ENCODE measurements at regions not wholly inside any gene's neighbourhood (a gene's known extent, or its start where the extent isn't known, plus 50 kb on each side); places are given as distances from the start of the nearest gene placed in this dataset.

DNA sequence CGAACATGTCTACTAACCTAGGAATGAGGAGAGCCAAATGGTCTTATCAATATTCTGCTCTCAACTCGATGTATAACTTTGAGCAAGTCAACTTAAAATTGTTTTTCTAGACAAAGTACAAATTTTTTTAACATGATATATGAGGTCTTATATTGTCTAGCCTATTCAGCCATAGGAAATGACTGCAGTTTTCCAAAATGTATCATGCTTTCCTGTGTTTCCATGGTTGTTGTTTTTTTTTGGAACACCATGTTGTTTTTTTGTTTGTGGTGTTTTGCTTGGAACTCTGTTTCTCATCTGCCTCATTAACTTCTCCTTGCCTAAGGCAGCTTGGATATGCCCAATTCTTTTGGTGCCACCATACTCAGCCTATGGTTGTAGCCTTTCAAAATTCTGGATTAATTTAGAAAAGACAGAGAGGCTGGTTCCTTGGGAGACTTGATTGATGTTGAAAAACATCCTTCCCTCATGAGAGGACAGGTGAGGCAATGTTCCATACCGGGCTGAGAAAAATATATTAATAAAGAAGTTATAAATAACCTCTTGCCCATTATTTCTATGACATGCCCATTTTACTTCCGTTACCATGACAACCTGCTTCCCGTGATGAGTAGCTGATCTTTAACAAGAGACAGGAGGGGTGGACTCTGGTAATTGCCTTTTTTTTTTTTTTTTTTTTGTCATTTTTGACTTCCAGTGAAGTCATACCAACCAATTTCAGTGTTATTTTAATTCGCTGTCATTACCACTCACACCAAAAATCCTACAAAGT lies 687.9 kb upstream of the GRM7 start:
- TF ChIP-seq, protein P1, sequence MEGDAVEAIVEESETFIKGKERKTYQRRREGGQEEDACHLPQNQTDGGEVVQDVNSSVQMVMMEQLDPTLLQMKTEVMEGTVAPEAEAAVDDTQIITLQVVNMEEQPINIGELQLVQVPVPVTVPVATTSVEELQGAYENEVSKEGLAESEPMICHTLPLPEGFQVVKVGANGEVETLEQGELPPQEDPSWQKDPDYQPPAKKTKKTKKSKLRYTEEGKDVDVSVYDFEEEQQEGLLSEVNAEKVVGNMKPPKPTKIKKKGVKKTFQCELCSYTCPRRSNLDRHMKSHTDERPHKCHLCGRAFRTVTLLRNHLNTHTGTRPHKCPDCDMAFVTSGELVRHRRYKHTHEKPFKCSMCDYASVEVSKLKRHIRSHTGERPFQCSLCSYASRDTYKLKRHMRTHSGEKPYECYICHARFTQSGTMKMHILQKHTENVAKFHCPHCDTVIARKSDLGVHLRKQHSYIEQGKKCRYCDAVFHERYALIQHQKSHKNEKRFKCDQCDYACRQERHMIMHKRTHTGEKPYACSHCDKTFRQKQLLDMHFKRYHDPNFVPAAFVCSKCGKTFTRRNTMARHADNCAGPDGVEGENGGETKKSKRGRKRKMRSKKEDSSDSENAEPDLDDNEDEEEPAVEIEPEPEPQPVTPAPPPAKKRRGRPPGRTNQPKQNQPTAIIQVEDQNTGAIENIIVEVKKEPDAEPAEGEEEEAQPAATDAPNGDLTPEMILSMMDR (conservative IDR thresholded peaks at IDR 0.05), result no peak
- H3K36me3 Mint-ChIP-seq, result no peaks in the 10 kb centered on the region
- no peak overlapping the region for H3K4me3 Mint-ChIP-seq
- H3K9me3 Mint-ChIP-seq, result no peaks in the 10 kb centered on the region
- no peaks in the 10 kb centered on the region for H3K27me3 Mint-ChIP-seq
- no peaks in the 10 kb centered on the region for H3K4me1 Mint-ChIP-seq (ENCODE audit: unreplicated experiment)
- DNase-seq (ENCODE audit: extremely low spot score, unreplicated experiment), result no peak
- H3K27ac Mint-ChIP-seq, result no peak overlapping the region

DNA sequence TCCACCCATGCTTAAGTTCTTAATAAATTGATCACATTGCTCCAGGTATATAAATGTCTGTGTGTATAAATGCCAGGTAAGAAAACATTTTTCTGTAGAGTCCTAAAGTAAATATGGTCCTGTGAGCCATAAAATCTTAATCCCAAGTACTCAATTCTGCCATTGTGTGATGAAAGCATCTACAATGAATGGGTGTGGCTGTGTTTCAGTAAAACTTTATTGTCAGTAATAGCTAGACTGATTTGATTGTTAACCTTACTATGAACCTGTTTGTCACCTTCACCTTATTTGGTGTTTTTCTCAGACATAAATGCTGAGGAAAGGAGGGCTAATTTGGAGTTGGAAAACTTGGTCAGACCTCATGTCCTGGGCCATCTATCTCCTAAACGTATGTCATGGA lies 683.5 kb upstream of the GRM7 start:
- no peak for DNase-seq (ENCODE audit: extremely low spot score, unreplicated experiment)
- TF ChIP-seq, protein P1 (conservative IDR thresholded peaks at IDR 0.05), result no peak
- H3K36me3 Mint-ChIP-seq, result no peaks in the 10 kb centered on the region
- peaks cover 4% of the 10 kb centered on the region for H3K4me1 Mint-ChIP-seq (ENCODE audit: unreplicated experiment)
- no peak overlapping the region for H3K4me3 Mint-ChIP-seq
- no peaks in the 10 kb centered on the region for H3K27me3 Mint-ChIP-seq
- no peak overlapping the region for H3K27ac Mint-ChIP-seq
- no peaks in the 10 kb centered on the region for H3K9me3 Mint-ChIP-seq

- no peak overlapping the region for H3K27ac Mint-ChIP-seq
- TF ChIP-seq, protein P1 (conservative IDR thresholded peaks at IDR 0.05), result no peak
- peaks cover 5% of the 10 kb centered on the region for H3K4me1 Mint-ChIP-seq (ENCODE audit: unreplicated experiment)
- no peaks in the 10 kb centered on the region for H3K36me3 Mint-ChIP-seq
- H3K27me3 Mint-ChIP-seq, result no peaks in the 10 kb centered on the region
- DNase-seq (ENCODE audit: extremely low spot score, unreplicated experiment), result no peak
- no peak overlapping the region for H3K4me3 Mint-ChIP-seq
- no peaks in the 10 kb centered on the region for H3K9me3 Mint-ChIP-seq
These were observed 681.2 kb upstream of the GRM7 start for GRCh38 chr3:6179761-6180160.

DNA sequence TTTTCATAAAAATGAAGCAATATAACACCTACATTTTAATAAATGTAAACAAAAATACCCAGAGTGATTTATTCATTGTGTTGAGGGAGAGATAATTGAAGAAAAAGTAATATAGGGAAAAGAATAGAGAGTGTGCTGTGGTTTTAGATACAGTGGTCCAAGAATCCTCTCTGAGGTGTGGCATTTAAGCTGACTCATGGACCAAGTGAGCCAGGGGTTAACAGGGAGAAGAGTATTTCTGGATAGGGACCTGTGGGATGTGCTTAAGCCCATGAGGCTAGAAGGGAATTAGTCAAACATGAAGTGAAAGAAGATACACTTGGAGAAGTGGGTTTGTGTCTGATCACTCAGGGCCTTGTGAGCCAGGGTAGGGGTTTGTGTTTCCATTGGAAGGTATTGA lies 680.7 kb upstream of the GRM7 start:
- peaks cover 5% of the 10 kb centered on the region for H3K4me1 Mint-ChIP-seq (ENCODE audit: unreplicated experiment)
- H3K4me3 Mint-ChIP-seq, result no peak overlapping the region
- no peak for DNase-seq (ENCODE audit: extremely low spot score, unreplicated experiment)
- no peak overlapping the region for H3K27ac Mint-ChIP-seq
- no peaks in the 10 kb centered on the region for H3K36me3 Mint-ChIP-seq
- H3K9me3 Mint-ChIP-seq, result no peaks in the 10 kb centered on the region
- TF ChIP-seq, protein P1 (conservative IDR thresholded peaks at IDR 0.05), result no peak
- H3K27me3 Mint-ChIP-seq, result no peaks in the 10 kb centered on the region

DNA sequence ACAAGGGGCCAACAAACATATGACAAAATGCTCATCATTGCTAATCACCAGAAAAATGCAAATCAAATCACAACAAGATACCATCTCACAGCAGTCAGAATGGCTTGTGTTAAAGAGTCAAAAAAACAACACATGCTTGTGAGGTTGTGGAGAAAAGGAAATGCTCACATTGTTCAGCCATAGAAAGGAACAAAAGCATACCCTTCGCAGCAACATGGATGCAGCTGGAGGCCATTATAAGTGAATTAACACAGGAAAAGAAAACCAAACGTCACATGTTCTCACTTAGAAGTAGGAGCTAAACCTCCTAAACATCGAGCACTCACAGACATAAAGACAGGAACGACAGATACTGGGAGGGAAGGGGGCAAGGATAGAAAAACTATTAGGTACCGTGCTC lies 678.4 kb upstream of the GRM7 start:
- TF ChIP-seq, protein P1 (conservative IDR thresholded peaks at IDR 0.05), result no peak
- peak overlapping the region; percentile 25 for H3K27ac Mint-ChIP-seq
- H3K36me3 Mint-ChIP-seq, result no peaks in the 10 kb centered on the region
- H3K9me3 Mint-ChIP-seq, result no peaks in the 10 kb centered on the region
- peaks cover 5% of the 10 kb centered on the region for H3K4me1 Mint-ChIP-seq (ENCODE audit: unreplicated experiment)
- H3K27me3 Mint-ChIP-seq, result no peaks in the 10 kb centered on the region
- DNase-seq (ENCODE audit: extremely low spot score, unreplicated experiment), result no peak
- no peak overlapping the region for H3K4me3 Mint-ChIP-seq
